Skin epidermis (tissue), 12 donors: ENCODE measurements at regions not wholly inside any gene's neighbourhood (a gene's known extent, or its start where the extent isn't known, plus 50 kb on each side); places are given as distances from the start of the nearest gene placed in this dataset.
"Not testable (repeated sequence)": the region's sequence is repeated elsewhere in the genome, so short reads cannot be mapped to it uniquely, and the experiment has no call there.

ENCODE experiments used
- H3K27ac ChIP-seq, 21 experiments: fragments of 200-600 bp; sonication (generic) in 11 of 21; one replicate each; pipeline ENCODE4 v1.5.0; 2020; ENCODE audit warnings: mild to moderate bottlenecking in 3 of 21, inconsistent platforms in 2 of 21, moderate library complexity in 2 of 21
- H3K4me3 ChIP-seq, 7 experiments: fragments of 200-600 bp; sonication (generic) in 2 of 7; one replicate each; pipeline ENCODE4 v1.5.0; 2020; ENCODE audit warnings: inconsistent platforms in 2 of 7, mild to moderate bottlenecking in 2 of 7, moderate library complexity in 1 of 7

DNA sequence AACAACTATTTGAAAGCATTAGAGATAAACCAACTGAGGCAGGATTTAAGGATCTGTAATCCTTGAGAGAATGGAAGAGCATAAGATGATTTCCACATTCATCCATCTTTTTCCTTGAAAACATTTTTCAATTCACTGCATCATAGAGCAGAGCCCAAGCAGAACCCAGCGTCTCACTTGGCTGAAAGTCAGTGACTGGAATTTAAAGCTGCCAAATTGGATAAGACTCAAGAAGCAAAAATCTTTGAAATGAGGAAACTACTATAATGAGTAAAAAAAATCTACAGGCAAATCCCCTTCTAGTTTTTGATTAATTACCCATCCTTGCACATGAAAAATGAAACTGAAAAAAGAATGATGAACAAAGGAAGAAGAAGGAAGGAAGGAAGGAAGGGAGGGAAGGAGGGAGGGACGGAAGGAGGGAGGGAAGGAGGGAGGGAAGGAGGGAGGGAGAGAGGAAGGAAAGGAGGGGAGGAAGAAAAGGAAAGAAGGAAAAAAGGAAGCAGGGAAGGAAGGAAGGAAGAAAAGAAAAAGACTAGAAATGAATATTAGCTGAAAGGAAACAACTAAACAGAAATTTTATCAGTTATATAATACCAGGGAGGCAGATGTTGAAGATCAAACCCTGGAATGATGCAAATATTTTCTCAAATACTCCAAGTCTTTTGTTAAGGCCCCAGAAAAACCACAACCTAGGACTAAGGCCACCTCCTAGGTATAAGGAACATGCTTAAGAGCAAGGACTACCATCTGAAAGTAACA, 336.3 kb upstream of the MAGI2 start:
- H3K27ac ChIP-seq, result no peak overlapping the region
- no peak overlapping the region for H3K4me3 ChIP-seq

DNA sequence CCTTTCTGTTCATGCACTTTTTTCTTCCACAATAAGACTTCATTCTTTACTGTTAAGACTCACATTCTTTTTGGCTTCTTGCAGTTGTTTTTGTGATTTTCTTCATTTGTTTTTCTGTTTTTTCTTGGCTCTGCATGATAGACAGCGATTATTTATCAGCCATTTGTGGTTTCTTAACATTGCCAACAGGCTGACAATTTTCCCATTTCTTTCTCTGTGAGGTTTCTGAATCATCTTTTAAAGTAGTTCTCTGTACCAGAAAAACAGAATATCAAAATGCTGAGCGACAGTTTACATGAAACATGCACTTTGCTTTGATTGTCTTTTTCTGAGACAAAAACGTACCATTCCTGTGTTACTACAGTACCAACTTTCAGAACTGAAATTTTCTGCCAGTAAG, 334.2 kb upstream of the MAGI2 start:
- no peak overlapping the region for H3K27ac ChIP-seq
- no peak overlapping the region for H3K4me3 ChIP-seq

DNA sequence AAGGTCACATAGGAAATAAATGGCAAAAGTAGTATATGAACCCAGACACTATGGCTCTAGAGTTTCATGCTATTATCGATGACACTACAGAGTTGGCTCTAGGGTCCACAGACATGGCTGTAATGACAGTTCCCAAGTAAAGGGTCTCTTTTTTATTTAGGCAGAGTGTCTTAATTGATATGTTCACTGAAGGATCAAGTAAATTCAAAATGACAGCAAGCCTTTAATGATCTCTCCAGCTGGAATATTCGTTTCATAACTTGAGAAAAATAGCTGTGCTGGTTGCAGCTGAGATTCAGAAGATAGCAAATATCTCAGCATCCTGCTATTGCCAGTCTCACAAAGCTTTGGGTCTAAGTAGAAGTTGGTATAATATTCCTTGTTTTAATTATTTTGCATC, 333.6 kb upstream of the MAGI2 start:
- no peak overlapping the region for H3K27ac ChIP-seq

DNA sequence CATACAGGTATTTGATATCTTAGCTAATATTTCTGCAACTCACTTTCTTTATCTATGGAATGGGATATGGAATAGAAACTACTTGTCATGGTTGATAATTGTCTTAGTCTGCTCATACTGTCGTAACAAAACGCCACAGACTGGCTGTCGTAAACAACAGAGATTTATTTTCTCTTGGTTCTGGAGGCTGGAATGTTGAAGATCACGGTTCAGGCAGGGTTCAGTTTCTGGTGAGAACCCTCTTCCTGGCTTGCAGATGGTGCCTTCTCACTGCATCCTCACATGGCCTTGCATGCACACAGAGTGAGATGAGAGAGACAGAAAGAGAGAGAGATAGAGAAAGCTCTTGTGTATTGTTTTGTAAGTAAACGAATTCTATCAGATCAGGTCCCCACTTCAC, 332.7 kb upstream of the MAGI2 start:
- no peak overlapping the region for H3K27ac ChIP-seq
- H3K4me3 ChIP-seq, result no peak overlapping the region

More for the DNA sequence above, 333.6 kb upstream of the MAGI2 start:
- no peak overlapping the region for H3K4me3 ChIP-seq

DNA sequence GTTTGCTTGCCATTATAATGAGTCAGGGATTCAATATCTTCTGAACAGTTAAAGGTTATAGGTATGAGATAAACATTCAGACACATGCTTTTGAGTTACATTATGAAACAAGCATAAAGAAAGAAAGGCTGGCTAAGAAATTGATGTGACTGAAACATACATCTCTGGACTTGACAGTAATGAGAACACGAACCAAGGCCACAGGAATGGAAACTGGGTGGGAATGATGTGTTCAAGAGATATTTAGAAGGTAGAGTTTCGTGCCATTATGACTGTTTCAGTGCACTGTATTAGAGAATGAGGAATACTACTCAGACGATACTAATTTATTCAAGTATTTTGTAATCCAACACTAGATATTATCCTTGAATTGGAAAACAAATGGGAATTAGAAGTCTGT, 332.1 kb upstream of the MAGI2 start:
- H3K27ac ChIP-seq, result no peak overlapping the region
- no peak overlapping the region for H3K4me3 ChIP-seq

DNA sequence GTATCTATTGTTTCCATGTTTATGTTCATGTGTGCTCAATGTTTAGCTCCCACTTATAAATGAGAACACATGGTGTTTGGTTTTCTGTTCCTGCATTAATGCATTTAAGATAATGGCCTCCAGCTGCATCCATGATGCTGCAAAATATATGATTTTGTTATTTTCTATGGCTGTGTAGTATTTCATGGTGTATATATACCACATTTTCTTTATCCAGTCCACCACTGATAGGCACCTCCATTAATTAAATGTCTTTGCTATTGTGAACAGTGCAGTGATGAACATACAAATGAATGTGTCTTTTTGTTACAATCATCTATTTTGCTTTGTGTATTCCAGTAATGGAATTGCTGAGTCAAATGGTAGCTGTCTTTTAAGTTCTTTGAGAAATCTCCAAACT, 329.4 kb upstream of the MAGI2 start:
- Histone ChIP-seq H3K4me3 (no peak overlapping the region), H3K27ac (no peak overlapping the region)

DNA sequence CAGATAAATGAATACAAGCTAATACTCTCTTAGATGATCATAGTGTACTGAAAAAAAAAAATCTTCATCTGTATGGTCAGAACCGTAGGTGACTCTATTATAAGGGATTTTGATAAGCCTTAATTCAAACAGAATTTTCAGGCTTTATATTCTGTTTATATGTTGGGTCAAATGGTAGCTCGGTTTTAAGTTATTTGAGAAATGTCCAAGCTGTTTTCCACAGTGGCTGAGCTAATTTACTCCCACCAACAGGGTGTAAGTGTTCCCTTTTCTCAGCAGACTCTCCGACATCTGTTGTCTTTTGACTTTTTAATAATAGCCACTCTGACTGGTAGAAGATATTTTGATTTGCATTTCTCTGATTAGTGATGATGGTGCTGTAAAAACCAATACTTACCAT, 328.8 kb upstream of the MAGI2 start:
- Histone ChIP-seq H3K27ac (no peak overlapping the region), H3K4me3 (no peak overlapping the region)

DNA sequence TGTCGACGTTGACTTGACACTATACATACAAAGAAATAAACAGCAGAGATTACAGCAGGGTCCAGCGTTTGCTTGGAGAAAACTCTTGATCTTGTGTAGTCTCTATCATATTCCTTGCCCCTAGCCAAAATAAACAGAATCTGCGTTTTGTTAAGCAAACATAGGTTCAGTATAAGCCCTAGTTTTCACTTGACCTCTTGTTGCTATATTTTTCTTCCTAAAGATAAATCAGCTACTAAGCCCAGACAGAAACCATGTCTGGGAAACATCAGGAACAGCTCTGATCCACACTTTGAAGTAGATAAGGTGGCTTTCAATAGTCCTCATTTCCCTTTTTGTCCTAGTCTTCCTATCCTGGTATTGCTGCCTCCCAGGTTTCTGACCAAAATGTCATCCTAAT, 328.2 kb upstream of the MAGI2 start:
- H3K27ac ChIP-seq, result no peak overlapping the region
- H3K4me3 ChIP-seq, result no peak overlapping the region

DNA sequence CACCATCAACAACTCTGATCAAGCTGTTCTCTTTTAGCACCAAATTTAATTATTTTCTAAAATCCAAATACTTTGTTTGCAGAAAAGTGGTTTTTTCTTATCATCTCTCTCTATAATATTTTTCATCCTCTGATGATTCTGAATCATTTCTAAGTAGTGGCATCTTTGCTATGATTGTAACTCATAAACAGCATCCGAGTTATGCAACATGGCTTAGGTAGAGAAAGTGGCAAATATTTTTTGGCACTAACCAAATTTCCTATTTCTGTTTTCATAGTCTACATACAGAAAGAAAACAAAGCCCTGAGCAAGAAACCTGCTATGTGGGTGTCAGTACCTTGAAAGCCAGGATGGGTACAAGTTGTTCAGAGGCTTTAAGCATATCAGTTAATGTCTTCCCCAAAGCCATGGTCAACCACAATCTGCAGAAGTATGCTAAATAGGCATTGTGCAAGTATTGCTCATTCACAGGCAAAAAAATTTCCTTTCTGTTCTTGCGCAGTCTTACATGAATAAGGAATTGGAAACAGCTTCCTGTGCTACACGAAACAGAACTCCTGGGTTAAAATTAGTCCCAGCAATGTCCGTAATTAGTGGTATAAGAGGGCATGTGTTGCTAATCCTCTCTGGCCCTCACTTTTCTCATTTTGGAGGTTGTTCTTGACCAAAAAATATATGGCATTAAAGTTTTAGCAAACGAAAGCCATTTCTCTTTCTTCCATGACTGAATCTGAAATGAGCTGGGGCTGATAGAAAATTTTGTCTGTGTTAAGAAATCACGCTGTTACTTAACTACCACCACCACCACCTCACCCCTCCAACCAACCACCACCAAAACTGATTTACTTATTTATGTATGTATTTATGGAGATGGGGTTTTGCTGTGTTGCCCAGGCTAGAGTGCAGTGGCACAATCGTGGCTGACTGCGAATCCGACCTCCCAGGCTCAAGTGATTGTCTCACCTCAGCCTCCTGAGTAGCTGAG, 325.6 kb upstream of the MAGI2 start:
- no peak overlapping the region for H3K4me3 ChIP-seq
- H3K27ac ChIP-seq, result peak overlapping the region in 1 of 21 experiments; percentile 8

DNA sequence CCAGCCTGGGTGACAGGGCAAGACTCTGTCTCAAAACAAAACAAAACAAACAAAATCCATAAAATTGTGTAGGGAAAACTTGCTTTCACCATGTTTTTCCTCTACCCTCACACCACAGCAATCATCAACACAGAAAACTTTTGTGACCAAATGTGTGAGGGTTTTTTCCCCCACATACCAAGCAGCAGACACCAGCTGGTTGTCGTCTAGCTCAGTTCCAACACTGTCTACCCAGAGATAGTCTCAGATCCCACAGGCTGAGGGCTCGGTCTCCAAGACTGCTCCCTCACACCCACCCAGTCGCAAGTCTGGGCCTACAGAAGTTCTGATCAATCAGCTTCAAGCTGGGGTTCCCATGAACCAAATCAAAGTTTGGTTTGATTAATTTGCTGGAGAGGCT, 322.4 kb upstream of the MAGI2 start:
- no peak overlapping the region for H3K27ac ChIP-seq
- H3K4me3 ChIP-seq, result no peak overlapping the region

DNA sequence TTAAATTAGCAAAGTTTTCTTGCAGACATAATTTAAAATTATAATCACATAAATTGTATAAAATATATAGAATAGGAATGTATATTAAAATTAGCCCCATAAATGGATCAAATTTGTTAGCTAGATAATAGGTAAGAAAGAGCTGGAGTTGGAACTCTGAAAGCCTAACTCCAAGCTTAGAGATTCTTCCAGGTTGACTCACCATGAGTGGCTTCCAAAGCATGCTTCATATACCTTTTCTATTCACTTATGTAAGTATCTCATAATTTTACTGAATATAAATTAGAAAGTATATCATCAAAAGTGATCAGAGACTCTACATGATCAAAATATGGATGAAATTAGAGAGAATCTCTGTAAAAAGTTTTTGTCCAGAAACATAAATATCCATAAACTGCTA, 320.7 kb upstream of the MAGI2 start:
- H3K27ac ChIP-seq, result no peak overlapping the region
- H3K4me3 ChIP-seq, result no peak overlapping the region

DNA sequence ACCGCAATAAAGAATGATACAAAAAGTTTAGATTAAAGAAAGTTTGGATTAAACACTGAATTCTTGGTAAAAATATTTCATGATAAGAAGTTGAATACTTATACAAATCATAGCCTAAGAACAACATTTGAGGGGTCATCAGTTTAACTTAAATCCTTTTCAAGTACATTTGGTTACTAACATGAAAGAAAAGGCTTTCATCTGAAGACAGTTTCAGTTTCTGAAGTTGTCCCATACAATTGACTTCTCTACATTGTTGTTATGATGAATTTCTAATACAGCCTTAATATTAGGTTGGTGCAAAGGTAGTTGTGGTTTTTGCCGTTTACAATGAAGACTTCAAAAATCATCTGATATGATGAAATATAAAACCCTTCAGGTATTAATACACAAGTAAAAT, 317.5 kb upstream of the MAGI2 start:
- Histone ChIP-seq H3K27ac (no peak overlapping the region), H3K4me3 (no peak overlapping the region)

DNA sequence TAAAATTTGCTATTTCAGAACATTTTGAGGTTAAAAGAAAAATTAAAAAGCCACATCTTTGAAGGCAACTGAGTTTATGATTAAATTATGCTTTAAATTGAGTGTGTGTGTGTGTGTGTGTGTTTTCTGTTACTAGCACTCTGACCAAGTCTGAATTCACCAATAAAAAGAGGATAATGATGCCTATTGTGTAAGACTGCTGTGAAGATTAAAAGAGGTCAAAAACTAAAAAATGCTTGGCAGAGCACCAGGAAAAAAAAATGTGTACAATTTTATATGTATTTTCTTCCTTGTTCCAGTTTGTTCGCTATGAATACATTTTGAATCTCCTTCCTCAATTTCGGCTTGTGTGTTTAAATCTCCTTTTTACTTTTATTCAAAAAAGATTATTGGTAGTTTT, 316.6 kb upstream of the MAGI2 start:
- no peak overlapping the region for H3K27ac ChIP-seq
- no peak overlapping the region for H3K4me3 ChIP-seq

DNA sequence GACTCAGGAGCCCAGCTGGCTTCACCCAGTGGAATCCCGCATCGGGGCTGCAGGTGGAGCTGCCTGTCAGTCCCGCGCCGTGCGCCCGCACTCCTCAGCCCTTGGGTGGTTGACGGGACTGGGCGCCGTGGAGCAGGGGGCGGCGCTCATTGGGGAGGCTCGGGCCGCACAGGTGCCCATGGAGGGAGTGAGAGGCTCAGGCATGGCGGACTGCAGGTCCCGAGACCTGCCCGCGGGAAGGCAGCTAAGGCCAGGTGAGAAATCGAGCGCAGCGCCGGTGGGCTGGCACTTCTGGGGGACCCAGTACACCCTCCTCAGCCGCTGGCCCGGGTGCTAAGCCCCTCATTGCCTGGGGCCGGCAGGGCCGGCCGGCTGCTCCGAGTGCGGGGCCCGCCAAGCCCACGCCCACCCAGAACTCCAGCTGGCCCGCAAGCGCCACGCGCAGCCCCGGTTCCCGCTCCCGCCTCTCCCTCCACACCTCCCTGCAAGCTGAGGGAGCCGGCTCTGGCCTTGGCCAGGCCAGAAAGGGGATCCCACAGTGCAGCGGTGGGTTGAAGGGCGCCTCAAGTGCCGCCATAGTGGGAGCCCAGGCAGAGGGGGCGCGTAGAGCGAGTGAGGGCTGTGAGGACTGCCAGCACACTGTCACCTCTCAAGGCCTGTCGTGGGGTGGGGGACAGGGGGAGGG, 314.6 kb upstream of the MAGI2 start:
- H3K27ac ChIP-seq, H3K4me3 ChIP-seq: not testable (repeated sequence)

DNA sequence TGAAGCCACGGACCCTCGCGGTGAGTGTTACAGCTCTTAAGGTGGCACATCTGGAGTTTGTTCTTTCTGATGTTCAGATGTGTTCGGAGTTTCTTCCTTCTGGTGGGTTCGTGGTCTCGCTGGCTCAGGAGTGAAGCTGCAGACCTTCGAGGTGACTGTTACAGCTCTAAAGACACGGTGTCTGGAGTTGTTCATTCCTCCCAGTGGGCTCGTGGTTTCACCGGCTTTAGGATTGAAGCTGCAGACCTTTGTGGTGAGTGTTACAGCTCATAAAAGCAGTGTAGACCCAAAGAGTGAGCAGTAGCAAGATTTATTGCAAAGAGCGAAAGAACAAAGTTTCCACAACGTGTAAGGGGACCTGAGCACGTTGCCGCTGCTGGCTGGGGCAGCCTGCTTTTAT, 313.7 kb upstream of the MAGI2 start:
- not testable (repeated sequence) for H3K27ac ChIP-seq, H3K4me3 ChIP-seq

DNA sequence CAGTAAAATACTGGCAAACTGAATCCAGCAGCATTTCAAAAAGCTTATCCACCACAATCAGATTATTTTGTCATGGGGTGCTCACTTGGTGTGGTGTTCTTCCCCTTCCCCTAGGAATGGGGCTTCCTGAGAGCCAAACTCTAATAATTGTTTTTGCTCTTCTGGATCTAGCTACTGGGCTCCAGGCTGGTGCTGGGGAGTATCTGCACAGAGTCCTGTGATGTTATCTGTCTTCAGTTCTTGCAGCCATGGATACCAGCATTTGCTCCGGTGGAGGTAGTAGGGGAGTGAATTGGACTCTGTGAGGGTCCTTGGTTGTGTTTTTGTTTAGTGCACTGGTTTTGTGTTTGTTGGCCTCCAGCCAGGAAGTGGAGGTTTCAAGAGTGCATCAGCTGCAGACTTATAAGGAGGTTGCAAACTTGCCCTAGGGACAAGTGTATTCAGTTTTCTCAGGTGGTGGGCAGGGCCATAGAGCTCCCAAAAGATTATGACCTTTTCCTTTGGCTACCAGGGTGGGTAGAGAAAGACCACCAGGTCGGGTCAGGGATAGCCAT, 308.5 kb upstream of the MAGI2 start:
- Histone ChIP-seq H3K27ac (no peak overlapping the region), H3K4me3 (no peak overlapping the region)

DNA sequence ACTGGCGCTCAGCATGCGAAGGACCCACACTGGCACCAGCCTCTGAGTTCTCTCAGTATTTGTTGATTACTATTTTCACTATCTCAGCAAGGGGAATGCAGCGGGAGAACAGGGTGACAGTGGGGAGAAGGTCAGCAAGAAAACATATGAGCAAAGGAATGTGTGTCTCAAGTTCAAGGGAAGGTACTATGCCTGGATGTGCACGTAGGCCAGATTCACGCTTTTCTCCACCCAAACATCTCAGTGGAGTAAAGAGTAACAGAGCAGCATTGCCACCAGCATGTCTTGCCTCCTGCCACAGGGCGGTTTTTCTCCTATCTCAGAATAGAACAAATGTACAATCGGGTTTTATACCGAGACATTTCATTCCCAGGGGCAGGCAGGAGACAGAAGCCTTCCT, 297.5 kb upstream of the MAGI2 start:
- not testable (repeated sequence) for H3K27ac ChIP-seq, H3K4me3 ChIP-seq

DNA sequence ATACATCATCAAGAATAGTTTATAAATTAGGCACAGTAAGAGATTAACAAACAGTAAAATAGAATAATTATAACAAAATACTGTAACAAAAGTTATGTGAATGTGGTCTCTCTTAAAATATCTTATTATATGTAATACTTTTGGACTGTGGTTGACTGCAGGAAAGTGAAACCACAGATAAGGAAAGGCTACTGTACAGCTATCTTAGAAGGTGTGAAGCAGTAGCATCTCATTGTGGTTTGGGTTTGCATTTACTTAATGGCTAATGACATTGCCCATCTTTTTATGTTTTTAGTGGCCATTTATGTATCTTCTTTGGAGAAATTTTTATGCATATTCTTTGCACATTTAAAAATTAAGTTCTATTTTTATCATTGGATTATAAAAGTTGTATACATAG, 296.4 kb upstream of the MAGI2 start:
- Histone ChIP-seq H3K4me3 (no peak overlapping the region), H3K27ac (no peak overlapping the region)

DNA sequence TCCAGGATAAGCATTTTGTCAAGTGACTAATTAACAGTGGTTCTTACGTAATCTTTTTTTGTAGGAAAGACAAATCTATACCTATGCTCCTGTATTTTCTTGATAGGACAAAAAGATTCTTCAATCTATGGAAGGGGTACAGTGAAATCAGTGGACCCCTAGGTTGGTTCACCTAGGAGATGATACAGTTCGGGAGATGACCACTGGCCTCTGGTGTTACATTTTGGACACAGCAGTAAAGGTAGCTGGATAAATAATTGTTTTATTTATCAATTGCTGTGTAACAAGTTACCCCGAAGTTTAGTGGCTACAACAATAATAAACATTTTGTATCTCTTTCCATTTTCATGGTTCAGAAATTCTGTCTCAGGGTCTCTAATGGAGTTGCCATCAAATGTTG, 288.2 kb upstream of the MAGI2 start:
- no peak overlapping the region for H3K27ac ChIP-seq
- H3K4me3 ChIP-seq, result no peak overlapping the region

DNA sequence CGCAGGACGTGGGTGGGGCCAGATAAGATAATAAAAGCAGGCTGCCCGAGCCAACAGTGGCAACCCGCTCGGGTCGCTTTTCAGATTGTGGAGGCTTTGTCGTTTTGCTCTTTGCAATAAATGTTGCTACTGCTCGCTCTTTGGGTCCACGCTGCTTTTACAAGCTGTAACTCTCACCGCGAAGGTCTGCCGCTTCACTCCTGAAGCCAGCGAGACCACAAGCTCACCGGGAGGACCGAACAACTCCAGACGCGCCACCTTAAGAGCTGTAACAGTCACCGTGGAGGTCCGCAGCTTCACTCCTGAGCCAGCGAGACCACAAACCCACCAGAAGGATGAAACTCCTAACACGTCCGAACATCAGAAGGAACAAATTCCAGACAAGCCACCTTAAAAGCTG, 286.6 kb upstream of the MAGI2 start:
- Histone ChIP-seq H3K27ac (no peak overlapping the region), H3K4me3 (no peak overlapping the region)
